Stimulated activated naive CD8-positive, alpha-beta T cell treated with anti-CD3 and anti-CD28 coated beads, Interleukin-15, Interleukin-2, amounts not matched to agents 100 U/mL and 50 U/mL, for 24 hours (primary cell): ENCODE measurements at regions not wholly inside any gene's neighbourhood (a gene's known extent, or its start where the extent isn't known, plus 50 kb on each side); places are given as distances from the start of the nearest gene placed in this dataset.

Experiments
- ATAC-seq: fragments of 150-1000 bp; cut with Tn5 transposase; one replicate; pipeline ENCODE4 v1.10.0; 2021
- DNase-seq: peaks from one replicate; pipeline ENCODE4 v3.0.0; 2021

GRCh38 chr10:123409884-123410283 lies 255.7 kb downstream of the BUB3 start:
- no peak for ATAC-seq
- no peak for DNase-seq

GRCh38 chr10:123413353-123413752 lies 252.8 kb upstream of the GPR26 start:
- DNase-seq (no peak), ATAC-seq (no peak)

GRCh38 chr10:123415523-123415922 lies 250.6 kb upstream of the GPR26 start:
- DNase-seq = no peak

GRCh38 chr10:123417414-123417813 lies 248.7 kb upstream of the GPR26 start:
- DNase-seq (no peak), ATAC-seq (no peak)

More at GRCh38 chr10:123415523-123415922, 250.6 kb upstream of the GPR26 start:
- ATAC-seq = no peak

GRCh38 chr10:123421461-123421860 lies 244.7 kb upstream of the GPR26 start:
- DNase-seq = no peak
- ATAC-seq = no peak

- DNase-seq (no peak), ATAC-seq (no peak)
Observed at GRCh38 chr10:123422261-123422660, 243.9 kb upstream of the GPR26 start.

GRCh38 chr10:123424537-123424936 lies 241.6 kb upstream of the GPR26 start:
- ATAC-seq (no peak), DNase-seq (no peak)

GRCh38 chr10:123425680-123426079 lies 240.5 kb upstream of the GPR26 start:
- no peak for ATAC-seq
- DNase-seq = no peak

GRCh38 chr10:123427165-123427786 lies 238.9 kb upstream of the GPR26 start:
- ATAC-seq = no peak
- no peak for DNase-seq

- DNase-seq (no peak), ATAC-seq (no peak)
Observed at GRCh38 chr10:123428391-123428790, 237.8 kb upstream of the GPR26 start.

- DNase-seq (no peak), ATAC-seq (no peak)
Observed at GRCh38 chr10:123429706-123430221, 236.4 kb upstream of the GPR26 start.

- ATAC-seq (no peak), DNase-seq (no peak)
Observed at GRCh38 chr10:123433539-123433938, 232.6 kb upstream of the GPR26 start.

GRCh38 chr10:123434435-123435039 lies 231.6 kb upstream of the GPR26 start:
- DNase-seq (no peak), ATAC-seq (no peak)

GRCh38 chr10:123442901-123443300 lies 223.3 kb upstream of the GPR26 start:
- DNase-seq = no peak
- ATAC-seq = no peak

- no peak for ATAC-seq
- DNase-seq = no peak
Observed at GRCh38 chr10:123443924-123444323, 222.2 kb upstream of the GPR26 start.

- ATAC-seq = no peak
- no peak for DNase-seq
Observed at GRCh38 chr10:123445261-123445775, 220.8 kb upstream of the GPR26 start.

GRCh38 chr10:123446449-123447156 lies 219.6 kb upstream of the GPR26 start:
- no peak for DNase-seq
- ATAC-seq = no peak

GRCh38 chr10:123449234-123449962 lies 216.8 kb upstream of the GPR26 start:
- ATAC-seq = no peak
- no peak for DNase-seq

- DNase-seq (no peak), ATAC-seq (no peak)
Observed at GRCh38 chr10:123450956-123451605, 215.1 kb upstream of the GPR26 start.

- DNase-seq (no peak), ATAC-seq (no peak)
Observed at GRCh38 chr10:123451618-123452245, 214.4 kb upstream of the GPR26 start.

GRCh38 chr10:123454987-123455386 lies 211.2 kb upstream of the GPR26 start:
- no peak for DNase-seq
- ATAC-seq = no peak
